Kidney tubule cell (primary cell): ENCODE measurements at regions not wholly inside any gene's neighbourhood (a gene's known extent, or its start where the extent isn't known, plus 50 kb on each side); places are given as distances from the start of the nearest gene placed in this dataset.
"Not testable (repeated sequence)": the region's sequence is repeated elsewhere in the genome, so short reads cannot be mapped to it uniquely, and the experiment has no call there.

Experiments
- DNase-seq: peaks from one replicate; pipeline ENCODE4 v3.0.0-alpha.2; 2018; ENCODE audit warnings: low spot score

DNA sequence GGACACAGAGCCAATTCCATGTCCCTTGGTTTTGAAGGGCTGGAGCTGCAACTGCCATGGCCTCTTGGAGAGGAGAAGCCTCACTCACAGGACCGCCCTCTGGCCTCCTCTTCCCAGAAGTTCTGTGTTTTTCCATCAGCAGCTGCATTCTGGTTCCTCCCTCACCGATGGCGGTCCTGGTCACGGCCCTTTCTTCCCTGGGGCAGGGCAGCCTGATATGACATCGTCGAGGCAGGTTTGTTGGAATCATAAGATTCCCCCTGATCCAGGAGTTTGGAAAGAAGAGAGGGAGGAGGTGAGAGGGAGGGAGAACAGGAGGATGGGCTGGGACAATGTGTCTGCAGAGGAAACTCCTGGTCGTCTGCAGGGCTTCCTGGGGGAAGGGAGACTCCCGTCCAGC lies 82.7 kb upstream of the PDZD8 start:
- no peak for DNase-seq

DNA sequence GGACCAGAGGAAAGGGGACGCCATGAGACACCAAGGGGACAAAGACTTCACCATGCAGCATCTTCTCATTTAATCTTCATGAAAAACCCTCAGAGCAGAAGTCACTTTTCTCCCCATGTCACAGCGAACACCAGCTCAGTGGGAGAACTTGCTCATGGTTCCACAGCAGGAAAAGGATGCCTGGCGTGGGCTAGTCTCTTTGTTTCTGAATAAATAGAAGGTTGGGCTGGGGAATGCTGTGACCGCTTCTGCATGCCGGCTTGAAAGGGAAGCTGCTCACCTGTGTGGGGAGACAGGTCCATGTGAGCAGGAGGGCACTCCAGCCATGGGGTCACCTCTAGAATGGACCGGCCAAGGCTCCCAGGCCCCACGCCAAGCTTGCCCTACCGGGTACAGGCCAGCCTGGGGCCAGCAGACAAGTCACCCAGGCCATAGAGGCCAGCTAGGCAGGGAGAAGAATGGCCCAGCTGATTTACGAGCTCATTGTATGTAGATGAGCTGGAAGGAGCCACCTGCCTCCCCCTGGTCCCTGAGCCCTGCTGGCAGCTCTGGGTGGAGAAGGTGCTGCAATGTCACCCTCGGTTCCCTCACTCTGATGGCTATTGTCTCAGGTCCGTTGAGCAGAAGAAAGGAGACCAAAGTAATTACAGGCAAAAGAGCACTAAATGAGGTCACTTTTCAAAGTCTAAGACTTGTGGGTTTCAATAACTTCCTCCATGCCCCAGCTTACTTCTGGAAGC lies 82.0 kb upstream of the PDZD8 start:
- no peak for DNase-seq

DNA sequence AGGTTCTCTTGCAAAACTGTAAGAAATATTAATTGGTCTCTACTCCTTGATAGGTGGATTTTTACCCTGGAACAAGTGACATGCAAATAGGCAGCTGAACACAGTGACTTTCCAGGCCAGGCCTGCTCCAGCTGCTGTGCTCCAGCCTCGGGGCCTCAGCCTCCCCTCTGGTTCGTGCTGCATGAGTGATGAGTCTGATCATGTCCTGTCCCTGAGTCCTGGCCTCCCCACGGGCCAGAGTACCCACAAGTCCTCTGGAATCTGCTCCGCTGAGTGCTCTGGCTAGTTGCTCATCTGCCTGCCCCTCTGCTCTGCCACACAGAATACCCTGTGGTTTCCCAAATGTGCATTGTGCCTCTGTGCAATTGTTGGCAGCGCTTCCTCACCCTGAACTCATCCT lies 80.1 kb upstream of the PDZD8 start:
- no peak for DNase-seq

DNA sequence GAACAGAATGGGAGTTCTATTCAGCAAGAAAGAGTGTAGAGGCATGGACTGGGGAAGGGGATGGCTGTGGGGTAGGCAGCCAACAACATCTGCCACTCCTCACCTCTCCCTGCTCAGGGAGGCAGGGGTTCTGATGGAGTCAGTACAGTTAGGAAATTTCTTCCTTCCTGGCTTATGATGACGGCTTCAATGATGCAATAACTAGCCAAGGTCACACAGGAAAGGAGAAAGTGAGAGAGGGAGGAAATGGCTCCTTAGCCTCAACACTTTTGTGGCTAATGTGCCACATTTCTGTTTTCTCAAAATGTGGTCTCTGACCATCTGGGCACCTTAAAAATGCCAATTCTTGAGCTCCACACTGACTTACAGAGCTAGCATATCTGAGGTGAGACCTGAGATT lies 79.3 kb upstream of the PDZD8 start:
- peak; percentile 13 for DNase-seq

DNA sequence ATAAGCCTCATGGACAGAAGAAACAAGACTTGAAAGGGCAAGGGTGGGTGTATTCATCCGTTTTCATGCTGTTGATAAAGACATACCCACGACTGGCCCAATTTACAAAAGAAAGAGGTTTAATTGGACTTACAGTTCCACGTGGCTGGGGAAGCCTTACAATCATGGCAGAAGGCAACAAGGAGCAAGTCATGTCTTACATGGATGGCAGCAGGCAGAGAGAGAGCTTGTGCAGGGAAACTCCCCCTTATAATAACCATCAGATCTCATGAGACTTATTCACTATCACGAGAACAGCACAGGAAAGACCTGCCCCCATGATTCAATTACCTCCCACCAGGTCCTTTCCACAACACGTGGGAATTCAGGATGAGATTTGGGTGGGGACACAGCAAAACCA lies 78.2 kb upstream of the PDZD8 start:
- DNase-seq = not testable (repeated sequence)

DNA sequence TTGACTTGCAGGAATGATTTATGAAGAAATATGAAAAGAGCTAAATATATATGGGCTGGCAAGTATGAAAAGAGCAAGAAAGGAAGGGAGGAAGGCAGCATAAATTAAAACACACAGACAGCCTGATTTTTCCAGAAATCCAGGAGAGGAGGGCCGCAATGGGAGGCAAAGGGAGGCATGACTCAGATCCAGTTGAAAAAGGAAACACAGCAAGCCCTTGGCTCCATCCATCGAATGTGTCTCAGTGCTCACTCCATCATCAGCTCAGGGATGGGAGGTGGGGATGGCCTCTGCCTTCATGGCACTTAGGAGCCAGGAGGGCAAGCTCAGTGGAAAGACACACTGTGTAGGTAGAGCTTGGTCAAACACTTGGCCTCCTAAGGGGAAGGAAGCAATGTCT lies 75.7 kb upstream of the PDZD8 start:
- DNase-seq = no peak

DNA sequence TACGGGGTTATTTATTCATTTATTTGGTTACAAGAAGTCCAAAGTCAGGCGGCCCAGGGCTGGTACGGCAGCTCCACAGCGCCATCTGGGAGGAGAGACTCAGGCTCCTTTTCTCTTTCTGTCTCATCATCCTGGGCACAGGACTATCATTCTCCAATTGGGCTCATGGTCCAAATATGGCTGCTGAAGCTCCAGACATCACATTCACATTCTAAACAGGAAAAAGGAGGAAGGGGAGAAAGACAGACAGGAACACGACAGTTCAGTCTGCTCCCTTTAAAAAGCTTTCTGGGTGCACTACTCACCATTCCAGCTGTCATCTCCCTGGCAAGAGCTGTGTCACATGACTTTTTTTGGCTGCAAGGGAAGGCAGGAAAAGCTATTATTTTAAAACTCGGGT lies 74.4 kb upstream of the PDZD8 start:
- no peak for DNase-seq

DNA sequence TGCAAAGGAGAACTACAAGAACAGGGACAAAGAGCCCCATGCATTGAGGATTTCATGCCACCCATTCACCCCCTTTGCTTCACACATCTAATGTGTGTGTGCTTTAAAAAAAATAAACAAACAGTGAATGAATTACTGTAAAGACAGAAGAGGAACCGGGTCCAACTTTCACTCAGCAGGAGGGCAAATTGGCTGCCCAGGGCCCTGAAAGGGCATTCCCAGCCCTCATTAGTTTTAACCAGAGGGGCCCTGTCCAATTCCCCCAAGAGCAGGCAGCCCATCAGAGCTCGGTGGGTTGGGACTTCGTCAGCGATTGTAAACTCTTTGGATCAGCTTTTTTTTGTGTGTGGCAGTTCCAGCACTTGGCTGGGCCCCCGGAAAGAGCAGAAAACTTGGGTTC lies 73.6 kb upstream of the PDZD8 start:
- DNase-seq = no peak

DNA sequence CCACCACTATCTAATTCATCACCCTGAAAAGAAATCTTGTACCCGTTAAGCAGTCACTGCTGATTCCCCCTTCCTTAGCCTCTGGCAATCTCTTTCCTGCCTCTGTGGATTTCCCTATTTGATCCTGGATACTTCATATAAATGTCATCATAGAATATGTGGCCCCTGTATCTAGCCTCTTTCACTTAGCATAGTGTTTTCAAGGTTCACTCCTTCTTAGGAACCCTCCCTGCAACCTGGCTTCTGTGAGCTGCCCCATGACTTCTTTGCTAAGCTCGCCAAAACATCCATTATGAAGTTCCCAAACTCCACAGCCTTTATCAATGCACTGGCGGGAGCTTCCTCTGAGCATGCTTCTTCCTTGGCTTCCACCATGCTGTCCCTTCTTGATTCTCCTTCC lies 70.8 kb upstream of the PDZD8 start:
- DNase-seq = no peak

DNA sequence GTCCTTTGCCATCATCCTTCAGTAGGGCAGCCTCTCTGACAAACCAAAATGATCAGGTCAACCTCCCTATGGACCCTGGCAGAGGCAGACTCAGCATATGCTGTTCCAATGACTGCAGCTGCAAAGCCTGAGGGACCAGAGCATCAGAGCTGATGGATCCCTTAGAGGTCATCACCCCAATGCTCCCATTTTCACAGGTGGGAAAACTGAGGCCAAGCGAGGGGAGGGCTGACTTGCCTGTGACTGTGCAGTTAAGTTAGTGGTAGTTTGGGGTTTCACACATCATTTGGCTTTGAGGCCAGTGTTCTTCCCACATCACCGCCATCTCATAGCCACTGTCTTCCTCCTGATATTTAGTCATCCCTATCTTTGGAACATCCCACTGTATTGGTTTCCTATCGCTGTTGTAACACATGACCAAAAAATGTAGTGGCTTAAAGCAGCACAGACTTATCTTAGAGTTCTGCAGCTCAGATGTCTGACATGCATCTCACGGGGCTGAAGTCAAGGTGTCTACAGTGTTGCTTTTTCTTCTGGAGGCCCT lies 69.3 kb upstream of the PDZD8 start:
- peak; percentile 69 for DNase-seq

DNA sequence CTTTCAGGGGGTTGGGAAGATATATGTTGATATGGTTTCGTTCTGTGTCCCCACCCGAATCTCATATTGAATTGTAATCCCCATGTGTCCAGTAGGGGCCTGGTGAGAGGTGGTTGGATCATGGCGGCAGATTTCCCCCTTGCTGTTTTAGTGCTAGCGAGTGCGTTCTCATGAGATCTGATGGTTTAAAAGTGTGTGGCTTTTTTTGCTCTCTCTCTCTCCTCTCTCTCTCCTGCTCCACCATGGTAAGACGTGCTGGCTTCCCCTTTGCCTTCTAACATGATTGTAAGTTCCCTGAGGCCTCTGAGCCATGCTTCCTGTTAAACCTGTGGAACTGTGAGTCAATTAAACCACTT lies 68.4 kb upstream of the PDZD8 start:
- no peak for DNase-seq

DNA sequence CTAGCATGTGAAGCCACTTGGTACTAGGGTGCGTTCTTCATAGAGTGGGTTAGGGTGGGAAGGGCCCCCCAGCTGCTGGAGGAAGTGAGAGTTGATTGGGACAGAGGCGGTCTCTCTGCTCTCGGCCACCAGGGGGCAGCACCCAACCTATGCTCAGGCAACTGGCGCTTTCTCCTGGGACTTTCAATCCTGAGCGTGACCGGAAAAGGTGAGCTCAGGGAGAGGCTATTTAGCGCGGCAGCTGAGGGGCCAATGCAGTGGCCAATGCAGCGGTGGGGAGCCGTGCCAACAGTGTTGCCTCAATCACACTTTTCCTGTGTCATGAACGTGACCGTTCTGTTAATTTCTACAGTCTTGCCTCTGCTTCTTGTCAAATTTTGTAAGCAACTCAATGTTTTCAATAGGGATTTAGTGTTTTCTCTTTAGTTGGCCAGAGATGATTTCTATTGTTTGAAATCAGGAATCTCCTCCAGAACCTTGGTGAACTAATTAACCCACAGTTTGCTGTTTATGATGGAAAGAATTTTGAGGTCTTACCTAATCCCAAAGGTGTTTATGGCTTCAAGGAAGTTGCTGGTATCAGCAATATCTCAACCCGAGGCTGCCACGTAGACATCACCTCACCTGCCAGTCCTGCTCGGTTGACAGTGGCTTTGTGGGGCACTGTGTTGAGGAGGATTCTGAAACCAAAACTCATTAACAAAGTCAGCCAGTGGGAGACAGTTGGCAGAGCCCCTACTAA lies 67.9 kb upstream of the PDZD8 start:
- peak; percentile 93 for DNase-seq

DNA sequence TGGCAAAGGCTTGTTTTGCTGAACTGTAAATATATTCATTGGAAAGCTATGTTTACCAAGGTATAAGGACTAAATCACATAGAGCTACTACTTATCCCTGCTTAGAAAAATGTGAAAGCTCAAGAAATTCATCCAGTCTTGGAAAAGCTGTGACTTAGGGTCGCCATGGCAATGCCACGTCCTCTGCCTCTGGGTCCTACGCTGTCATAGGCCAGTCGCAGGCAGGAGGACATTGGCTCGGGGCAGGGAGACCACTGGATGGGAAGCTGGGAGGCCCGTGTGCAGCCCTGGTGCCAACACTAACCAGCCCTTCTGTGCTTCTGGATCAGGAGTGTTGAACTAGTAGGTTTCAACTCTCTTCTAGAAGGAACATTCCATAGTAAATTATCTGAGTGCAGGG lies 67.3 kb upstream of the PDZD8 start:
- peak; percentile 58 for DNase-seq

DNA sequence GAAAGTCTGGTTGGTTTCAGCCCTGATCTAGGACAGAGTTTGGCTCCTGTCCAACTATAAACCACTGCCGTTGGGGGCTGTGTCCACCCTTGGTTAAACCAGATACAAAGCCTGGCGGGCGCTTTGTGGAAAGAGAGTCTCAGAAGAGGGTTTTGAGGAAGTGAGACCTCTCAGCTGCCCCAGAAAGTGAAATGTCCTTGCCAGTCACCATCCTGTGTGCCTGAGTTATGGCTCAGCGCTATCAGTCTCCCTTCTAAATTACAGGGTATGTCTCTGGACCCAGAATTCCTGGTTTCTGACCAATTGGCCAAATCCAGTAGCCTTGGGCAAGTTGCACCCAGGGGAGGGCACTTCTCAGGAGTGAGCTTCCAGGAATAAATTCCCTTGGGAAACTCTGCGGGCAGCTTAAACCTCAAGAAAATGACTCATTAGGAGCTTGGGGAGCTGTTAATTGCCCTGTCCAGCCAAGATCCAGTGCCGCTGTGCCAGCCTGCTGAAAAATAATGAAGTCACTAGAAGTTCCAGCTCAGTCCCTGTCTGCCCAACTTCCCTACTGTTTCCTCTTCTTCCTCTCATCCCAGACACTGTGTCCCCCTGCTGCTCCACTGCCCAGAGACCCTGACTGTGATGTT lies 66.7 kb upstream of the PDZD8 start:
- peak; percentile 99 for DNase-seq

DNA sequence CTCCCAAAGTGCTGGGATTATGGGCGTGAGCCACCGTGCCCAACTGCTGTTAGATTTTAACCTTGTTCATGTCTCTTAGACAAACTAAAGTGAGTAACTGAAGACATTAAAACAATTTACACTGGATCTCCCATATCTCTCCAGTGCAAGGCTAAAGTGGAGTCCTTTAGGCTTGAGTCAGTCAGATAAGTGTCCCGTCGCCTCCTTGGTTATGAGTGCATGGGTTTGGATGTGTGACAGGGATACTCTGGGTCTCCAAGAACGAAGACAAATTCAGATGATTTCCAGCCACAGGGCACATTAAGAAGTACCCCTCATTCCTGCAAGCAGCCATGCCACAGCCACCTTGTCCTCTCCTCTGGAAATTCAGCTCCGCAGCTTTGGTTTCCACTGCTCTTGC lies 66.1 kb upstream of the PDZD8 start:
- DNase-seq = no peak

DNA sequence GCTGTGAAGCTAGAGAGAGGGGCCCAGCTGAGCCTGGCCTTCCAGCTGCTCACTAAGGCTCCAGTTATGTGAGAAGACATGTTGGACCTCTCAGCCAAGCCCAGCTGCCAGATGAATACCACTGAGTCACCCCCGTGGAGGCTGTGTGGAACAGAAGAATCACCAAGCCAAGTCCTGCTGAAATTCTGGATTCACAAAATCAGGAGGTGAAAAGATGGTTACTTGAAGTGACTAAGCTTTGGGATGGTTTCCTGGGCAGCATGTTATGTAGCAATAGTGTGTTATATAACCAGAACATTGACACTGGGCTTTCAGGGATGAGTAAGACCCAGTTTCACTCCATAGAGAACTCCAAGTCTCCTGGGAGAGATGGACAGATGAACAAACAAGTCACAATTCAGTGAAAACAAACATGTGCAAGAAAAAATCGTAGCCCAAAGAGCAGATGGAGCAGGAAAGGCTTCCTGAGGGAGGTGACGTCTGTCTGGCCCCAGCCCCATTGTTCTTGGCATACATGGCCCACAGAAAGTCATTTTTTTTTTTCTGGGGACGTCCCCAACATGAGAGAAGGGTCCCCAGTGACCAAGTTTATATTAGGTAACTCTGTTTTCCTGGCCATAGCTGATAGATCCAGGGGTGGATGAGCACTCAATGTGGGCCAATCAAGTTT lies 64.1 kb upstream of the PDZD8 start:
- peak; percentile 94 for DNase-seq

DNA sequence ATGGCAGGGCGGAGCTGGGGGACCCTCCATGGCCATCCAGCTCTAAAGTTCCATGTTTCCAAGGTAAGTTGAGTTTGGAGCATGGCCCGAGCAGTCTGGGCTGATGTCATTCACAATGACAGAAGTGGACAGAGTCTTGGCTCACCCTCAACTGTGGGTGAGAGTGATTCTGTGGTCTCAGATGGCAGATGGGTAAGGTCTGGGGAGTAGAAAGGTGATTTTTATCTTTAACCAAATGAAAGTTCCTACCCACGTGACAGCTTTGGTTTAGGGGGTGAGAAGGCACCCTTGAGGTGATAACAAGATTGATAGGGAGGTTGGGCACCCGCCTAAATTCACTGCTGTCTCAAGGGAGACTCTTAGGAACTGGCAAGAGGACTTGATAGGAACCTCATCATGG lies 57.6 kb upstream of the PDZD8 start:
- DNase-seq = no peak

DNA sequence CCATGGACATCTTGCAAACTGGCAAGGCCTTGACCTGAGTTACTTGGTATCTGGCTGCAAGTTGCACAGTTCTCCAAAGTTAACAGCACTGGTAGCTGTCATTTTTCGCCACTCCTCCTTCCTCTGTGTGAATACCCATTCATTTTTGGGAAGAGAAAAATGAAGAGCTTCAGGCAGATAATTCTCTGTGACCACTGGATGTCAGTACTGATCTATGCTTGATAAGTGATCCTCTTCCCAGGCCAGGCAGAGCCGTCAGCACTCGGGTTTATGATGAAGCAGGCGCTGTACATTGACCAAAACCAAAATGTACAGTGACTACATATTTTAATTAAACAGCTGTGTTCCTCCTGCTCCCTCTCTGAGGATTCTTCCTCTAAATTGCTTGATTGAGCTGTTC lies 55.9 kb upstream of the PDZD8 start:
- peak; percentile 39 for DNase-seq

DNA sequence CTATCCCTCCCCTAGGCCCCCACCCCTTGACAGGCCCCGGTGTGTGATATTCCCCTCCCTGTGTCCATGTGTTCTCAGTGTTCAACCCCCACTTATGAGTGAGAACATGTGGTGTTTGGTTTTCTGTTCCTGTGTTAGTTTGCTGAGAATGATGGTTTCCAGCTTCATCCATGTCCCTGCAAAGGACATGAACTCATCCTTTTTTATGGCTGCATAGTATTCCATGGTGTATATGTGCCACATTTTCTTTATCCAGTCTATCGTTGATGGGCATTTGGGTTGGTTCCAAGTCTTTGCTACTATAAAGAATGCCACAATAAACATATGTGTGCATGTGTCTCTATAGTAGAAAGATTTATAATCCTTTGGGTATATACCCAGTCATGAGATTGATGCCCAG lies 55.3 kb upstream of the PDZD8 start:
- not testable (repeated sequence) for DNase-seq

DNA sequence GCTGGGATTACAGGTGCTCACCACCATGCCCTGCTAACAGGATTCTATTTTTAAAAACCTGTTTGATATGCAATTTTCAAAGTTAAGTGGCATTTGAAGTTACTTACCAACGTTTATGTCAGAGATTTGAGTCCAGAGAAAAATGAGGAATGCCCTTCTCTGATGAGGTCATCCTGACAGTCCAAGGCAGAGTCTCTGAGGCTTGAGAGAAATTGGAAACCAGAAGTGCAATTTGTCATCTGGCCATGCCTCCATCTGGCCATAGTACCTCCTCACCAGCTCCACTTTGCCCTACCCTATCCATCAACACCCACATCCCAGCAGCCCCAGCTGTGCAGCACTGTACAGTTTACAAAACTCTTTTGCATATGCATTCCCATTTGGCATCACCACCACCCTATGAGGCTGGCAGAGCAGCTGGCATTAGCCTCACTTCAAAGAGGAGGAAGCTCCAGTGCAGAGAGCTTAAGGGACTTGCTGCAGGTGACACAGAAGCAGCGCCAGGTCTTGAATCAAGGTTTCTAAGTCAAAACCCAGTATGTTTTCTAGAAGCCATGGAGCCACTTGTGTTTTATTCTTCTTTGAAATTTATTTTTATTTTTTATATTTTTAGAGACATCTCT lies 54.5 kb upstream of the PDZD8 start:
- DNase-seq = peak; percentile 26

DNA sequence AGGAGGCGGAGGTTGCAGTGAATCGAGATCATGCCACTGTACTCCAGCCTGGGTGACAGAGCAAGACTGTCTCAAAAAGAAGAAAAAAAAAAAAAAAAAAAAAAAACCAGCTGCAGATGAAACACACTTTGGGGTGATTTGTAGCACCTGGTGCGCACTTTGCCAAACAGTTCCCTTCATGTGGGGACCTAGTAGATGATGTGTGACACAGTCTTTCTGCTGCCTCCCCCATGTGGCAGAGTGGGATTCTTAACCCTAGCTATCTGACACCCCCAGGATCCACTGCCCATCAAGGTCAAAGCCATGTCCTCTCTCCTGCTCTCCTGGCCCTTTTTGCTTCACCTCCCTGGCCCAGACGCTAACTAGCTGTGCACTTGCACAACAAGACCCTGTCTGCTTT lies 52.1 kb upstream of the PDZD8 start:
- DNase-seq = no peak

DNA sequence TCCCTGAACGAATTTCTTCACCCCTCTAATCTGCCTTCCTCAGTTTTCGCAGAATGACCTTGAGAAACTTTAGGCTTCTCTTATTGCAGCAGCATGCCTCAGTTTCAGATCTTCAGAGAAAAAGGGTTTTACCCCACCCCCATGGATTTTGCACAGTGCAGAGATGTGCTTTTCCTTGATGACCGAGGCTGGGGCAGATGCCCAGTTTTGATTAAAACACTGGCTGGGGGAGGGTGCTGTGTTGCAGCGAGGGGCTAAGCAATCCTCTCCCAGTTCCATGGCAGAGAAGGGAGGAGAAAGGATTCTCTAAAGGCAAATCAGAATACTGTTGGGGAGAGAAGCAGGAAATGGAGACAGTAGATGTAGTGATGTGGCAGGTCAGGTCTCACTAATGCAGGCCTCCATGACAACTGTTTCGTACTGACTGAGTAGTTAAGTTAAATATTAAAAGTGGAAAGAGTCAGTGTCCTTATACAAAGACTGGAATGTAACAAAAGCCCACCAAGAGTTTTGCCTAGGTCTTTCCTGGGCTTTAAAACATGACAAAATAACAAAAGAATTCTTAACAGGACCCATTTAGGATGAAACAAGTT lies 50.8 kb upstream of the PDZD8 start:
- peak; percentile 72 for DNase-seq
